Panc1 (cell line): ENCODE measurements at regions not wholly inside any gene's neighbourhood (a gene's known extent, or its start where the extent isn't known, plus 50 kb on each side); places are given as distances from the start of the nearest gene placed in this dataset.

Source experiments
- ATAC-seq: fragments of 200-7000 bp; cut with Tn5 transposase; 2 replicates; pipeline ENCODE4 v1.9.1; 2020; ENCODE audit warnings: mild to moderate bottlenecking, moderate library complexity
- BruUV-seq: library from RNA; stranded (reverse); fragments of 400-500 nt; replicated peaks from 2 replicates; lab custom pipeline; 2021; lab: Mats Ljungman, UMichigan
- CTCF ChIA-PET: fragments of 300-600 bp; sonication (Branson Sonifier 250); formaldehyde crosslinking; loops from one replicate; lab custom pipeline; 2022; ENCODE audit warnings: antibody characterized with exemption; lab: Charles Lee
- POLR2A ChIA-PET: fragments of 300-600 bp; sonication (Branson Sonifier 250); formaldehyde crosslinking; loops from one replicate; lab custom pipeline; 2022; ENCODE audit warnings: antibody characterized with exemption; lab: Charles Lee
- DNase-seq: peaks from one replicate; pipeline ENCODE4 v3.0.0-alpha.2; 2010; ENCODE audit warnings: low read depth, low spot score
- H3K27ac ChIP-seq: 2 replicates; pipeline ENCODE4 v1.5.1; 2011; ENCODE audit warnings: mild to moderate bottlenecking, low read length, inconsistent platforms
- H3K27me3 ChIP-seq: fragments of 200-500 bp; sonication (Bioruptor generic); 2 replicates; pipeline ENCODE4 v1.6.0; 2014; ENCODE audit warnings: low read length, inconsistent platforms; ENCODE audit not compliant: control insufficient read depth, insufficient read depth
- H3K36me3 ChIP-seq: fragments of 200-500 bp; sonication (Bioruptor generic); 2 replicates; pipeline ENCODE4 v1.5.1; 2014; ENCODE audit warnings: inconsistent platforms, mild to moderate bottlenecking, low read length, moderate library complexity; ENCODE audit not compliant: control insufficient read depth, insufficient read depth
- H3K4me1 ChIP-seq: 2 replicates; pipeline ENCODE4 v1.5.1; 2011; ENCODE audit warnings: inconsistent platforms, mild to moderate bottlenecking, low read length, moderate library complexity; ENCODE audit not compliant: control insufficient read depth, insufficient read depth
- H3K4me3 ChIP-seq, 2 experiments: 2 replicates each; pipeline ENCODE4 v1.5.1; 2011 to 2012; ENCODE audit warnings: low read depth in 2 of 2, low read length in 2 of 2, mild to moderate bottlenecking in 2 of 2, inconsistent platforms in 1 of 2, moderate library complexity in 1 of 2
- H3K9me3 ChIP-seq: fragments of 200-500 bp; sonication (Bioruptor generic); 2 replicates; pipeline ENCODE4 v1.5.1; 2014; ENCODE audit warnings: low read depth, mild to moderate bottlenecking, inconsistent platforms, low read length, moderate library complexity; ENCODE audit not compliant: control insufficient read depth, insufficient read depth
- POLR2AphosphoS5 ChIP-seq: IDR thresholded peaks from 2 replicates; pipeline ENCODE4 v1.6.1; 2012; ENCODE audit warnings: mild to moderate bottlenecking, low read depth, low read length, moderate library complexity
- SIN3A ChIP-seq: IDR thresholded peaks from 2 replicates; pipeline ENCODE4 v1.6.1; 2012; ENCODE audit warnings: low read depth, mild to moderate bottlenecking, low read length, moderate library complexity, borderline replicate concordance; ENCODE audit not compliant: insufficient read depth
- TCF7L2 ChIP-seq: IDR thresholded peaks from 2 replicates; pipeline ENCODE4 v1.6.1; 2011; ENCODE audit warnings: mild to moderate bottlenecking, low read depth, low read length, inconsistent platforms
- in situ Hi-C: cut with HindIII; loops from 2 replicates; pipeline ENCODE4 v1.10.0; 2016; ENCODE audit warnings: low sequenced_read_pairs, low pct_unique_long_range_greater_than_20kb
- intact Hi-C: fragments of 100-400 bp; cut with micrococcal nuclease; formaldehyde crosslinking; loops from one replicate; pipeline ENCODE4 v1.10.0; 2022; ENCODE audit not compliant: unreplicated experiment
- TF ChIP-seq, protein P1 (sequence below), 2 experiments: IDR thresholded peaks; 2 replicates each; pipeline ENCODE4 v1.6.1; 2011 to 2012; ENCODE audit warnings: low read depth in 2 of 2, control low read depth in 1 of 2, low read length in 1 of 2, mild to moderate bottlenecking in 1 of 2, moderate library complexity in 1 of 2; ENCODE audit not compliant: insufficient read depth in 1 of 2
- TF ChIP-seq, protein P2 (sequence below): fragments of 450-650 bp; IDR thresholded peaks from 2 replicates; pipeline ENCODE4 v1.5.1; 2017; ENCODE audit warnings: mild to moderate bottlenecking

DNA sequence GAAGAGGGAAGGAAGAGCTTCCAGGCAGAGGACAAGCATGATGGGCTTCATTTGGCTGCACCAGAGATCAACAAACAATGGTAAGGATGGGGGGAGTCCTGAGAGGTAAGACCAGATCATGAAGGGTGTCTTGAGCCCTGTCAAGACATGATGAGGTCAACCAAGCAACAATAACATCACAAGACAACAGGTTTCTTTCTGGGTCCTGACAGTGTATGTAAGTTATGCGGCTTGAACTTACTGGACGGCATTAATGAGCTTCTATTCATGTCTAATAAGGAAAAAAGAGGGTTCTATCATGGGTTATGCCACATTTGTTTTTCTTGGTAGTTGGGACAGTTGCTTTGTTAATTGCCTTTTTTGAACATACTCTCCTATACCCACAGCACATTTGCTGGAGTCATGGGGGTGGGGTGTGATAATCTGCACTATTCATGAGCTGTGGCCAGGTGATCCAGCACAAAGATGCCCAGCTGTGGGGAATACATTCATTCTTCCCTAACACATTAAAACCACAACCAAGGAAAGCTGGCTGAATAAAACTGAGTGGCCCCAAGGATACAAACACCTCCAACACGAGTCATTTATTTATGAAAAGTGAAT lies 168.8 kb upstream of the KLF14 start:
- no peak overlapping the region for H3K4me3 ChIP-seq
- ChIA-PET CTCF (no interaction called here), POLR2A (interaction anchor here (0.5 to 1.8 kb wide), 4 partner anchors 9 to 1851 kb away, joined by 5 to 11 read pairs (median 6); no protein-coding TSS in a partner anchor)
- H3K9me3 ChIP-seq: no peaks in the 10 kb centered on the region
- no TSS peak for BruUV-seq
- DNase-seq: peak; percentile 69
- ATAC-seq: no peak
- in situ Hi-C loops (no loop called here), intact Hi-C loops (no loop called here)
- peak overlapping the region; percentile 100 for H3K27ac ChIP-seq
- H3K27me3 ChIP-seq: no peaks in the 10 kb centered on the region
- peaks cover 23% of the 10 kb centered on the region for H3K36me3 ChIP-seq
- TF ChIP-seq, protein P1, sequence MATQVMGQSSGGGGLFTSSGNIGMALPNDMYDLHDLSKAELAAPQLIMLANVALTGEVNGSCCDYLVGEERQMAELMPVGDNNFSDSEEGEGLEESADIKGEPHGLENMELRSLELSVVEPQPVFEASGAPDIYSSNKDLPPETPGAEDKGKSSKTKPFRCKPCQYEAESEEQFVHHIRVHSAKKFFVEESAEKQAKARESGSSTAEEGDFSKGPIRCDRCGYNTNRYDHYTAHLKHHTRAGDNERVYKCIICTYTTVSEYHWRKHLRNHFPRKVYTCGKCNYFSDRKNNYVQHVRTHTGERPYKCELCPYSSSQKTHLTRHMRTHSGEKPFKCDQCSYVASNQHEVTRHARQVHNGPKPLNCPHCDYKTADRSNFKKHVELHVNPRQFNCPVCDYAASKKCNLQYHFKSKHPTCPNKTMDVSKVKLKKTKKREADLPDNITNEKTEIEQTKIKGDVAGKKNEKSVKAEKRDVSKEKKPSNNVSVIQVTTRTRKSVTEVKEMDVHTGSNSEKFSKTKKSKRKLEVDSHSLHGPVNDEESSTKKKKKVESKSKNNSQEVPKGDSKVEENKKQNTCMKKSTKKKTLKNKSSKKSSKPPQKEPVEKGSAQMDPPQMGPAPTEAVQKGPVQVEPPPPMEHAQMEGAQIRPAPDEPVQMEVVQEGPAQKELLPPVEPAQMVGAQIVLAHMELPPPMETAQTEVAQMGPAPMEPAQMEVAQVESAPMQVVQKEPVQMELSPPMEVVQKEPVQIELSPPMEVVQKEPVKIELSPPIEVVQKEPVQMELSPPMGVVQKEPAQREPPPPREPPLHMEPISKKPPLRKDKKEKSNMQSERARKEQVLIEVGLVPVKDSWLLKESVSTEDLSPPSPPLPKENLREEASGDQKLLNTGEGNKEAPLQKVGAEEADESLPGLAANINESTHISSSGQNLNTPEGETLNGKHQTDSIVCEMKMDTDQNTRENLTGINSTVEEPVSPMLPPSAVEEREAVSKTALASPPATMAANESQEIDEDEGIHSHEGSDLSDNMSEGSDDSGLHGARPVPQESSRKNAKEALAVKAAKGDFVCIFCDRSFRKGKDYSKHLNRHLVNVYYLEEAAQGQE (IDR thresholded peaks at IDR 0.05; ENCODE audit: insufficient read depth in 1 of 2, low read depth in 2 of 2, low read length in 1 of 2): no peak
- TF ChIP-seq POLR2AphosphoS5: peak; percentile 71
- TF ChIP-seq, protein P2, sequence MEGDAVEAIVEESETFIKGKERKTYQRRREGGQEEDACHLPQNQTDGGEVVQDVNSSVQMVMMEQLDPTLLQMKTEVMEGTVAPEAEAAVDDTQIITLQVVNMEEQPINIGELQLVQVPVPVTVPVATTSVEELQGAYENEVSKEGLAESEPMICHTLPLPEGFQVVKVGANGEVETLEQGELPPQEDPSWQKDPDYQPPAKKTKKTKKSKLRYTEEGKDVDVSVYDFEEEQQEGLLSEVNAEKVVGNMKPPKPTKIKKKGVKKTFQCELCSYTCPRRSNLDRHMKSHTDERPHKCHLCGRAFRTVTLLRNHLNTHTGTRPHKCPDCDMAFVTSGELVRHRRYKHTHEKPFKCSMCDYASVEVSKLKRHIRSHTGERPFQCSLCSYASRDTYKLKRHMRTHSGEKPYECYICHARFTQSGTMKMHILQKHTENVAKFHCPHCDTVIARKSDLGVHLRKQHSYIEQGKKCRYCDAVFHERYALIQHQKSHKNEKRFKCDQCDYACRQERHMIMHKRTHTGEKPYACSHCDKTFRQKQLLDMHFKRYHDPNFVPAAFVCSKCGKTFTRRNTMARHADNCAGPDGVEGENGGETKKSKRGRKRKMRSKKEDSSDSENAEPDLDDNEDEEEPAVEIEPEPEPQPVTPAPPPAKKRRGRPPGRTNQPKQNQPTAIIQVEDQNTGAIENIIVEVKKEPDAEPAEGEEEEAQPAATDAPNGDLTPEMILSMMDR: no peak
- 0 out of 2 replicates have a peak, but pooled peaks have one; percentile 55 for TF ChIP-seq SIN3A
- TF ChIP-seq TCF7L2: no peak
- H3K4me1 ChIP-seq: peaks cover 100% of the 10 kb centered on the region

DNA sequence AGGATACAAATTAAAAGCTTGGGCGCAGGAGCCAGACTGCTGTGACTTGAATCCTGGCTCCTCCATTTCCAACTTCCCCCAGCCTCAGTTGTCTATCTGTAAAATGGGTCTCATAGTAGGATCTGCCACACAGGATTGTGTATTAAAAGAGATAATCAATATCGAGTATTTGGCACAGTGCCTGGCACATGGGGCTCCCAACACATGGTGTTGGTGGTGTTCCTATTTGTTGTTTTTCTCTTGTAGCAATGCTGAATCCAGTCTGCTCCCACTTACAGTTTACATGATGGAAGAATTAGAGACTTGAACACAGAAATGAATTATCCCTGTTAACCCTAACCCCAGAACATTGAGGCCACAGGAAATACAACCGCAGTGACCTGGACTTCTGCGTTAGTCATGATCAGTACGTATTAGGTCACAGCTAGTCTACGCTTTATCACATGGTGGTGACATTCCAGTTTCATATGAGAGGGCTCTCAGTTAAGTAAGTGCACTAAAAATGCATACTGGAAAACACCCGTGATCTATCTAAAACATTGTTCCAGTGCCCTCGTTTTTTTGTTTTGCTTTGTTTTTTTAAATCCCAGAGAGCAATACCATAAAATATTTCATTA lies 169.5 kb upstream of the KLF14 start:
- BruUV-seq: TSS peak; percentile 1
- Histone ChIP-seq H3K27me3 (no peaks in the 10 kb centered on the region), H3K9me3 (no peaks in the 10 kb centered on the region), H3K27ac (peak overlapping the region; percentile 100), H3K4me3 (no peak overlapping the region), H3K36me3 (peaks cover 23% of the 10 kb centered on the region), H3K4me1 (peaks cover 97% of the 10 kb centered on the region)
- DNase-seq (peak; percentile 95), ATAC-seq (peak; percentile 17; the same call in 1 of the 2 replicates)
- in situ Hi-C loops: no loop called here
- intact Hi-C loops: no loop called here
- no peak for TF ChIP-seq SIN3A
- TF ChIP-seq, protein P2: no peak
- peak; percentile 63; the same call in 1 of the 2 replicates for TF ChIP-seq POLR2AphosphoS5
- no peak for TF ChIP-seq TCF7L2
- ChIA-PET POLR2A (interaction anchor here (0.5 to 1.8 kb wide), 7 partner anchors 10 to 1852 kb away, joined by 3 to 11 read pairs (median 5); no protein-coding TSS in a partner anchor), CTCF (no interaction called here)
